Endothelial cell of umbilical vein (primary cell): ENCODE measurements at regions not wholly inside any gene's neighbourhood (a gene's known extent, or its start where the extent isn't known, plus 50 kb on each side); places are given as distances from the start of the nearest gene placed in this dataset.

ENCODE experiments used
- EZH2 ChIP-seq: IDR thresholded peaks from 2 replicates; pipeline ENCODE4 v1.6.1; 2012; ENCODE audit warnings: borderline replicate concordance, low read depth, mild to moderate bottlenecking, moderate library complexity, low read length, inconsistent platforms; ENCODE audit not compliant: severe bottlenecking
- GATA2 ChIP-seq: IDR thresholded peaks from 2 replicates; pipeline ENCODE4 v1.7.0; 2011; ENCODE audit warnings: low read depth, mild to moderate bottlenecking, moderate library complexity, mixed read lengths, low read length; ENCODE audit not compliant: insufficient read length, insufficient read depth
- JUN ChIP-seq: IDR thresholded peaks from 2 replicates; pipeline ENCODE4 v1.6.1; 2011; ENCODE audit warnings: borderline replicate concordance, low read depth; ENCODE audit not compliant: insufficient read length, insufficient read depth
- MYC ChIP-seq: IDR thresholded peaks from one replicate; pipeline ENCODE4 v1.6.1; 2011; ENCODE audit warnings: mild to moderate bottlenecking, low read depth, low read length
- POLR2A ChIP-seq: IDR thresholded peaks from 2 replicates; pipeline ENCODE4 v1.6.1; 2012; ENCODE audit warnings: low read depth, mild to moderate bottlenecking, control low read depth, low read length
- POLR2AphosphoS5 ChIP-seq: IDR thresholded peaks from 2 replicates; pipeline ENCODE4 v1.6.1; 2012; ENCODE audit warnings: low read depth, mild to moderate bottlenecking, control low read depth, low read length, moderate library complexity; ENCODE audit not compliant: insufficient read depth
- TF ChIP-seq, protein P1 (sequence below), 2 donors: IDR thresholded peaks; 1 replicate in 1 of 2; 2 replicates in 1 of 2; pipeline ENCODE4 v1.5.1; 2011; ENCODE audit warnings: low read length in 2 of 2, mild to moderate bottlenecking in 2 of 2, moderate library complexity in 2 of 2, control low read depth in 1 of 2, inconsistent platforms in 1 of 2, low read depth in 1 of 2; ENCODE audit not compliant: insufficient read depth in 1 of 2; ENCODE audit errors: extremely low read depth in 1 of 2
- TF ChIP-seq, protein P2 (sequence below): IDR thresholded peaks from 2 replicates; pipeline ENCODE4 v1.6.1; 2011; ENCODE audit not compliant: insufficient read depth, insufficient read length

DNA sequence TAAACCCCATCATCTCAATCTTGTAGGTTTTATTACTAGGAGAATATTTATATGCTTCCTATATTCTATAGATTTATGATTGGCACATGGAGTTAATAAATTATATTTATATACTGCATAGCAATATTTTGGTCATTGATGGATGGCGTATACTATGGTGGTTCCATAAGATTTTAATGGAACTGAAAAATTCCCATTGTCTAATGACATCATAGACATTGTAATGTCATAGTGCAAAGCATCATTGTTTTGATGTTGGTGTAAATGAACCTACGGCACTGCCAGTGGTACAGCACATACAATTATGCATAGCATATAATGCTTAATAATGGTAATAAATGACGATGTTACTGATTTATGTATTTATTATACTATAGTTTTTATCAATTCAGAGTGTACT is 1135.9 kb downstream of the CNTNAP5 start:
- TF ChIP-seq, protein P1, sequence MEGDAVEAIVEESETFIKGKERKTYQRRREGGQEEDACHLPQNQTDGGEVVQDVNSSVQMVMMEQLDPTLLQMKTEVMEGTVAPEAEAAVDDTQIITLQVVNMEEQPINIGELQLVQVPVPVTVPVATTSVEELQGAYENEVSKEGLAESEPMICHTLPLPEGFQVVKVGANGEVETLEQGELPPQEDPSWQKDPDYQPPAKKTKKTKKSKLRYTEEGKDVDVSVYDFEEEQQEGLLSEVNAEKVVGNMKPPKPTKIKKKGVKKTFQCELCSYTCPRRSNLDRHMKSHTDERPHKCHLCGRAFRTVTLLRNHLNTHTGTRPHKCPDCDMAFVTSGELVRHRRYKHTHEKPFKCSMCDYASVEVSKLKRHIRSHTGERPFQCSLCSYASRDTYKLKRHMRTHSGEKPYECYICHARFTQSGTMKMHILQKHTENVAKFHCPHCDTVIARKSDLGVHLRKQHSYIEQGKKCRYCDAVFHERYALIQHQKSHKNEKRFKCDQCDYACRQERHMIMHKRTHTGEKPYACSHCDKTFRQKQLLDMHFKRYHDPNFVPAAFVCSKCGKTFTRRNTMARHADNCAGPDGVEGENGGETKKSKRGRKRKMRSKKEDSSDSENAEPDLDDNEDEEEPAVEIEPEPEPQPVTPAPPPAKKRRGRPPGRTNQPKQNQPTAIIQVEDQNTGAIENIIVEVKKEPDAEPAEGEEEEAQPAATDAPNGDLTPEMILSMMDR (IDR thresholded peaks at IDR 0.05; ENCODE audit: extremely low read depth in 1 of 2, insufficient read depth in 1 of 2, low read depth in 1 of 2, low read length in 2 of 2): no peak
- TF ChIP-seq GATA2: no peak
- no peak for TF ChIP-seq MYC
- TF ChIP-seq POLR2A: no peak
- TF ChIP-seq, protein P2, sequence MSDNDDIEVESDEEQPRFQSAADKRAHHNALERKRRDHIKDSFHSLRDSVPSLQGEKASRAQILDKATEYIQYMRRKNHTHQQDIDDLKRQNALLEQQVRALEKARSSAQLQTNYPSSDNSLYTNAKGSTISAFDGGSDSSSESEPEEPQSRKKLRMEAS: no peak
- TF ChIP-seq POLR2AphosphoS5: no peak
- no peak for TF ChIP-seq EZH2
- no peak for TF ChIP-seq JUN
